IMR-90 (cell line): ENCODE measurements at regions not wholly inside any gene's neighbourhood (a gene's known extent, or its start where the extent isn't known, plus 50 kb on each side); places are given as distances from the start of the nearest gene placed in this dataset.

Experiments
- BHLHE40 ChIP-seq: fragments of 150-350 bp; IDR thresholded peaks from 2 replicates; pipeline ENCODE4 v1.6.1; 2016; ENCODE audit warnings: mild to moderate bottlenecking, low read depth, low read length
- CEBPB ChIP-seq: IDR thresholded peaks from 2 replicates; pipeline ENCODE4 v1.6.1; 2012; ENCODE audit warnings: low read depth, low read length, improper control_type of control experiment
- CTCF ChIP-seq: conservative IDR thresholded peaks from 2 replicates; pipeline ENCODE4 v1.5.1; 2012; ENCODE audit warnings: mild to moderate bottlenecking, low read depth, low read length, improper control_type of control experiment
- MAZ ChIP-seq: IDR thresholded peaks from 2 replicates; pipeline ENCODE4 v1.6.1; 2012; ENCODE audit warnings: low read depth, mild to moderate bottlenecking, low read length, improper control_type of control experiment, moderate library complexity, borderline replicate concordance
- MXI1 ChIP-seq: IDR thresholded peaks from 2 replicates; pipeline ENCODE4 v1.6.1; 2012; ENCODE audit warnings: low read depth, mild to moderate bottlenecking, low read length, moderate library complexity, borderline replicate concordance
- NFE2L2 ChIP-seq: fragments of 150-350 bp; IDR thresholded peaks from 2 replicates; pipeline ENCODE4 v1.6.1; 2016; ENCODE audit warnings: low read depth, mild to moderate bottlenecking, low read length
- POLR2A ChIP-seq: IDR thresholded peaks from 2 replicates; pipeline ENCODE4 v1.6.1; 2012; ENCODE audit warnings: mild to moderate bottlenecking, low read depth, low read length
- RAD21 ChIP-seq: IDR thresholded peaks from 2 replicates; pipeline ENCODE4 v1.6.1; 2012; ENCODE audit warnings: low read length, improper control_type of control experiment
- SMC3 ChIP-seq: fragments of 150-350 bp; IDR thresholded peaks from 2 replicates; pipeline ENCODE4 v1.6.1; 2016; ENCODE audit warnings: low read depth, mild to moderate bottlenecking, antibody characterized with exemption, low read length, moderate library complexity
- TF ChIP-seq, protein P1 (sequence below): fragments of 150-350 bp; IDR thresholded peaks from 2 replicates; pipeline ENCODE4 v1.6.1; 2017; ENCODE audit warnings: mild to moderate bottlenecking, antibody characterized with exemption, low read length, low read depth

DNA sequence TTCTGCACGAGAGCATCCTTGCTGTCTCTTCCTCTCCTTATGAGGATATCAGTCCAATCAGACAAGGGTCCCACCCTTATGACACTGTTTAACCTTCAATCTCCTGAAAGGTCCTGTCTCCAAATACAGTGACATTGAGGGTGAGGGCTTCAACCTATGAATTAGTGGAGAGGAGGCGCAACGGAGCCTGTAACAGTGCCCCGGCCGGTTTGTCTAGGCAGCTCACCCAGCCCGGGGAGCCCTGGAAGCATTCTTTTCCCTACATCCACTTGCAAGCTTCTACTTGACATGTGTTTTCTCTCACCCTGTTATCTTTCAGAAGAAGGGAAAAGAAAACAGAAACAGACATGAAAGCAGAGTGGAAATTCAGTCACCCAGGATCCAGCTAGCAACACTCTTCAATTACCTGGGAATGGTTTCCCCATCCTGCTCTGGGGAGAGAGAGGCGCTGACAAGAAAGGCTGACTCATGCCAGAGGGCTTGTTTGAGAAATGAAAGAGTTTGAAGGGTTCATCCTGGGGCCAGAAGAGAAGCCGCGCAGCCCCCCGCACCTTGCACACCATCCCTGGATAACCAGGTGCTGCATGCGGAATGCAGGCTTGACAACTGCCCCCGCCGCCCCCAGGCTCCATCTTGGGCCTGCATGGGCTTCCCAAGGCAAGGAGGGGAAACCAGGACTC, 394.9 kb downstream of the NPHP4 start:
- TF ChIP-seq RAD21 (no peak), CTCF (no peak), POLR2A (no peak), NFE2L2 (no peak), MXI1 (no peak), BHLHE40 (no peak), SMC3 (no peak), MAZ (no peak), CEBPB (no peak)
- TF ChIP-seq, protein P1, sequence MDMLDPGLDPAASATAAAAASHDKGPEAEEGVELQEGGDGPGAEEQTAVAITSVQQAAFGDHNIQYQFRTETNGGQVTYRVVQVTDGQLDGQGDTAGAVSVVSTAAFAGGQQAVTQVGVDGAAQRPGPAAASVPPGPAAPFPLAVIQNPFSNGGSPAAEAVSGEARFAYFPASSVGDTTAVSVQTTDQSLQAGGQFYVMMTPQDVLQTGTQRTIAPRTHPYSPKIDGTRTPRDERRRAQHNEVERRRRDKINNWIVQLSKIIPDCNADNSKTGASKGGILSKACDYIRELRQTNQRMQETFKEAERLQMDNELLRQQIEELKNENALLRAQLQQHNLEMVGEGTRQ = no peak
